ENCODE measurements at regions not wholly inside any gene's neighbourhood (a gene's known extent, or its start where the extent isn't known, plus 50 kb on each side); places are given as distances from the start of the nearest gene placed in this dataset.
"Not testable (repeated sequence)": the region's sequence is repeated elsewhere in the genome, so short reads cannot be mapped to it uniquely, and the experiment has no call there.

DNA sequence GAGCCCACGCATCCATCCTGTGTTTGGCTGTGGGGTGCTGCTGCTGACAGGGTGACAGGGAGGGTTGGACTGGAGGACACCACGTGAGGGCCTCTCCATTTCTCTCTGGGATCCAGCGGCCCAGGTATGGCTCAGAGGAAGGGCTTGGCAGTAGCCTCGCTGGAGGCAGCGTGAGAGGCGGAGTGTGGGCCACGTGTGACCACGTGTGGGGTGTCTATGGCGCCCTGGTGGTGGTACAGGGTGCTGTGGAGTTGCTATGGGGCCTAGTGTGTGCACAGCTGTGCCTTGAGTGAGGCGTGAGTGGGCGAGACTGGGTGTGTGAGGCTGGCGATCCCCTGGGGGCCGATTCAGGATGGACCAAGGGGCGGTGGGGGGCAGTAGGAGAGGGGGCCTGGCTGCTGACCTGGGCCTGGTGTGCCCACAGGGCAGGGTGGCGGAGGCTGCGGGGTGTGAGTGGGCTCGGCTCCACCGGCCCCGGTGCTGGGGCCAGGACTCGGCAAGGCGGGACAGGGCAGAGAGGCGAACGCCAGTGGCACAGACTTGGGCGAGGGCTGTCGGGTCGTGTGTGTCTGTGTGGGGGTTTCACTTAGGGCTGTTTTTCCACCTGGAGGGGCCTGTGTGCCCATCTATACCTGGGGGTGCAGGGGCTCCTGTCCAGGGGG, 72.7 kb downstream of the TMEM121 start:
- ATAC-seq; intact Hi-C loops (cut with DNase I); DNase-seq (ENCODE audit: missing footprints): not testable (repeated sequence)

DNA sequence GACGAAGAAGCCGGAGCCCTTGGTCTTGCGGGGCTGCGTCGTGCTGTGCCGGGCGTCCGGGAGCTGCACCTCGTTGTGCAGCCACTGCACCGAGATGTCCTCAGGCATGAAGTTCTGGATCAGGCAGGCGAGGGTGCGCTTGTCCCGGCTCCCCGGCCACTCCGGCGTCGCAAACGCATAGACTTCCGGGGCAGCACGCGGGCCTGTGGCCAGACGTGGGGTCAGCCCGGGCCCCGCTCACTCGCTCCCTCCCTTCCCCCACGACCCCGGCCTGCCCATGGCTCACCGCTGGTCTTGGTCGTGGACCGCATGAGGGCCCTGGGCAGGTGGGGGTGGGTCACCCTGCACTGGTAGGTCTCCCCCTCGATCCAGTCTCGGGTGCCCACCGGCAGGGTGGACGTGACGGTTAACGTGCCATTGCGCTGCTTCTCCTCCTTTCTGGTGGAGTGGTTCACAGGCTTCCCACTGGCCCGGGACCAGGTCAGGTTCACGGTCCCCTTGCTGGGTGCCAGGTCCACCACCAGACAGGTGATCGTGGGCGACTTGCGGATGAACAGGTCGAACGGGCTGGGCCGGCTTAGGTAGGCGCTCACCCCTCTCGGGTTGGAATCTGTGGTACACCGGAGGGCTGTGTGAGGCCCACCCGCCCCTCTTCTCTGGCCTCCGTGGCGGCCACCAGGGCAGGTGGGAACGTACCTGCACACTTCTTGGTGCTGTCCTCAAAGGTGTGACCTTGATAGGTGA, 74.0 kb downstream of the TMEM121 start:
- intact Hi-C loops (cut with DNase I); ATAC-seq; DNase-seq (ENCODE audit: missing footprints): not testable (repeated sequence)

DNA sequence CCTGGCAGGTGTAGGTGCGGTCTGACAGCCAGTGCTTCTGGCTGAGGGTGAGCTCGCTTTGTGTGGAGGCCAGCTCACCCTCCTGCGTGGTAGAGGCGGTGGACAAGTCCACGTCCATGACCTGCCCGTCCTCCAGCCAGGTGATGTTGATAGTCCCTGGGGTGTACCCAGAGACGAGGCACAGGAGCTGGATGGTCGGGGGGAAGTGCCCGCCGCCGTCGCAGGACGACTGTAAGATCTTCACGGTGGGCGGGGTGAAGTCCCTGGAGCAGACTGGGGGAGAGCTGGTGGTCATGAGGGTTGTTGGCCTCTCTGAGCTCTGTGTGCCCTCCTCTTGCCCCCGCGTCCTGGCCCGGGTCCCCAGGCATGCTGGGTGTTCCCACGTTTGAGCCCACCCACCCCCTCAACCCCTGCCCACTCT, 74.6 kb downstream of the TMEM121 start:
- intact Hi-C loops (cut with DNase I): no loop called here
- ATAC-seq: no peak
- peak; percentile 66 for DNase-seq (ENCODE audit: missing footprints)

- DNase-seq (ENCODE audit: missing footprints): peak; percentile 57
- ATAC-seq: no peak
- intact Hi-C loops (cut with DNase I): no loop called here
These were observed 75.2 kb downstream of the TMEM121 start for GRCh38 chr14:105601360-105602242.

- intact Hi-C loops (cut with DNase I): no loop called here
- no peak for DNase-seq (ENCODE audit: missing footprints)
- no peak for ATAC-seq
These were observed 75.9 kb downstream of the TMEM121 start for GRCh38 chr14:105602243-105602750.

GRCh38 chr14:105602799-105603793, 76.7 kb downstream of the TMEM121 start:
- intact Hi-C loops (cut with DNase I): no loop called here
- ATAC-seq: no peak
- DNase-seq (ENCODE audit: missing footprints): peak; percentile 71

DNA sequence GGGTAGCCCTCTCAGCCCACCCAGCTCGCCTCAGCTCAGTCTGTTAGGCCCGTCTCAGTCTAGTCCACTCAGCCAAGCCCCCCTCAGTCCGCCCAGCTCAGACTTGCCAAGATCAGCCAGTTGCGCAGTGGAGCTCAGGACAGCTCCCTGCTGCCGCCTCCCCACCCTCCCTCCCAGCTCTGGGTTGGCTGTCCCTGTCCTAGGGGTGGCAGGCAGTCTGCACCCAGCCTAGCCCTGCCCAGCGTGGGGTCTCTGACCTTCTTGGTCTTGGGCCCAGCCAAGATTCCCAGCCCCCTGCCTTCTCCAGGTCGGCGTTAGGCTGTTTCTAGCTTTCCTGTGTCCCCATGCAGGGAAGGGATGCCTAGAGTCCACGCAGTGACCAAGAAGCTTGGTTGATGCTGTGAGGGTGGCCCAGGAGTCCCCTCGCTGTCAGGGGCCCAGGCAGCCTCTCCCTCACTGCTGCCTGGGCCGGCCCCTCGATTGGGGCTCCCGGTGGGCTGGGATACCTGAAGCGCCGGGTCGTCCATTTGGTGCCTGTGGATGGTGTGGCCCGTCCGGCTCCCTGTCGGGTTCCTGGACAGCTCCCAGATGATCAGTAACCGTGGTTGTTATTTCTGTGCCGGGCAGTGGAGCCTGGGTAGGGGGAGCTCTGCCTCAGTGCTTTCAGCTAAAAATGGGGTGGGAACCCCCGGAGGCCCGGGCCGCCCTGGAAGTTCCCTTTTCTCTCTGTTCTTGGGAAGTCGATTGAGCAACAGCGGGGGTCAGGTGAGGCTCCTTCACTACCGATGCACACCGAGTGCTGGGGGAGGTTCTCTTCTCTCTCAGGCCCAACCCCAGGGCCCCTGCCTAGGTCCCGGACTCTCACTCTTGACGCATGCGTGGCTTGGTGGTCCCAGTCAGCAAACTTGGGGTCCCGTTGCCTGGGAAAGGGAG, 78.4 kb downstream of the TMEM121 start:
- intact Hi-C loops (cut with DNase I); ATAC-seq: not testable (repeated sequence)
- peak; percentile 57 for DNase-seq (ENCODE audit: missing footprints)

DNA sequence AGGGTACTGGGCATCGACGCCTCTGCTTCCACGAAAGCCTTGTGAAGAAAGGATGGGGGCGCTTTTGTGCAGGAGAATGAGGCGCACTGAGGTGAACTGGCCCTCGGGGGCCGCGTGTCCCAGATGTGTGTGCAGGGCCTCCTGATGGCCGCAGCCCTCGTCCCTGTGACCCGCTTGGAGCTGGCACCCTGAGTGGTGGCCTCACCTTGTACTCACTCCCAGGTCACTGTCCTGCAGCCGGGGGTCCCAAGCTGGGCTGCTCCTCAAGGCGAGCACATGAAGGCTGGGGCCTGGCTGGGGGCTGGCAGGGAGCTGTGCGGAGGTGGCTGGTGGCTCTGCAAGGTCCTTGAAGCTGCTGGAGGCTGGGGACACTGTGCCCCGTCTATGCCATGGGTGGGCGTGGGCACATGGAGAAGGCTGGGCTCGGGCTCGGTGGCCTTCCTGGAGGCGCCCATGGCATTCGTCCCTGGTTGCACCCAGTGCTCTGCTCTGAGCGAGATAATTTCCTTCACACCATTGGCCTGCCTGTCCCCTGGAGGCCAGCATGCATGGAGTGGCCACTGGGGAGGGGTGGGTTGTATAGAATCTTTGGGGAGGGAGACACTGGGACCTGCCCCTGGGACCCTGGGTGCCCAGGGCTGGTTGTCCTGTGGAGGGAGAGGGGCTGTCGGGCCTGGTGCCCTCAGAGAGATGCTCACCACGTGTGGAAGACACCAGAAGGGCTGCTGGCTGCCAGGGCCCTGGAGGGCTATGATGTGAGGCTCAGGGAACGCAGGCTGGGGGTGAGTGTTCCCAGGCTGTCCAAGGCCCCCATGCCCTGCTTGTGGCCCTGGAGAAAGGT, 79.3 kb downstream of the TMEM121 start:
- ATAC-seq (no peak), DNase-seq (ENCODE audit: missing footprints) (peak; percentile 34)
- intact Hi-C loops (cut with DNase I): no loop called here

DNA sequence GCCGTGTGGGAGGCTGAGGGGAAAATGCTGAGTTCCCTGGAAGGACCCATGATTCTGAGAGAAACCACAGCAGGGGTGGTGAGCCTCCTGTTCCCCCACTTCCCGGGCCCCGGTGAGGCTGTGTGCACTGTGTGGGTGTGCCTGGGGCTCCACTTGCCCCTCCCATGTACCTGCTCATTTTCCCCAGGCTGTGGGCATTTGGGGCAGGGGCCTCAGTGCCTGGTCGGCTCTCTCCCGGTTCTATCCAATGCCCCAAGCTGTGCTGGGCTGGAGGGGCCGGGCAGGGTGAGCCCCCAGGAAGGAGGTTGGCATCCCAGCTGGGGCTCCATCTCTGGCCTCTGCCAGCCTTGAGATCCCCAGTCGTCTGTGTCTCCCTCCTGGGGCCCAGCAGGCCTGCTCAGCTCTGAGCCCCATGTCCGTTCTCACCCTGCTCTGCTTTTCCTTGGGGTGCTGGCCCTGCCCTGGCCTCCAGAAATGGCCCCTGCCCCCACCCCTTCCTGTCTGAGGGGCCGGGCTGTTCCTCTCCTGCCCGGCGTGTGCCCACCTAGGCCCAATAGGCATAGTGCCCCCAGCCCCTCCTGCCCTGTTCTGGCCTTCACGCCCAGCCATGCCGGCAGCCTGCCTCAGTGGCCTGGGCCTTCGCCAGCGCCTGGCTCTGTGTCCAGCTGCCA, 80.1 kb downstream of the TMEM121 start:
- intact Hi-C loops (cut with DNase I); DNase-seq (ENCODE audit: missing footprints); ATAC-seq: not testable (repeated sequence)

GRCh38 chr14:105607025-105607424, 80.6 kb downstream of the TMEM121 start:
- intact Hi-C loops (cut with DNase I); ATAC-seq: not testable (repeated sequence)
- peak; percentile 72 for DNase-seq (ENCODE audit: missing footprints)

- ATAC-seq; intact Hi-C loops (cut with DNase I); DNase-seq (ENCODE audit: missing footprints): not testable (repeated sequence)
These were observed 88.6 kb downstream of the TMEM121 start for GRCh38 chr14:105614987-105615386.

DNA sequence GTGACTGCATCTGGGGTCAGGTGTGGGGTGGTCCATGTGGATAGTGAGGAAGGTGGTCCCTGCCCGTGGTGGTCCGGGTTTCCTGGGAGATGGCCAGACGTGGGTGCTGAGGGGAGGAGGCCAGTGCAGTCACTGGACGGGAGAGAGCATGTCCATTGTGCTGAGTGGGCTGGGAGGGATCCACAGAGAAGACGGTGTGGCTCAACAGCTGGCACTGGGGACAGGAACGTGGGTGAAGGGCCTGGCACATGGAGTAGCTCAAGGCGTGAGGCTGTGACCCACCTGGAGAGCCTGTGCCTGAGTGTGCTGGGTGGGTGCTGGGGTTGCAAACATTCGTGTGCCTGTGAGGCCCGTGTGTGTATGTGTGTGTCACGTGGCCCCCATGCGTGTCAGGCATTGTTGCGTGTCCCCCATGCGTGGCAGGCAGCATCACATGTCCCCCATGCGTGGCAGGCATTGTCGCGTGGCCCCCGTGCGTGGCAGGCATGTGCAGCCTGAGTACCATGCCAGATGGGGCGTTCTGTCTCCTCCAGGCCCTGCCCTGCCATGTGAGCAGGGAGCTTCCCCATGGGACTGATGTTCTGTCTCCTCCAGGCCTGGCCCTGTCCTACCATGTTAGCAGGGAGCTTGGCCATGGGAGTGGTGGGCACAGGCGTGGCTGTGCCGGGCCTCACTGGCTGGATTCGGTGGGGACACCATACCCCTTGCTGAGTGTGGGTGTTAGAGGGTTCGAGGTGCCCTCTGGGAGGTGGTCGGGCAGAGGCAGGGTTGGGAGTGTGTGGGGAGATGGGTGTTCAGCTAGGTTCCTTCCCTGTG, 89.8 kb downstream of the TMEM121 start:
- intact Hi-C loops (cut with DNase I): not testable (repeated sequence)
- peak; percentile 67 for DNase-seq (ENCODE audit: missing footprints)

GRCh38 chr14:105616802-105617192, 90.4 kb downstream of the TMEM121 start:
- DNase-seq (ENCODE audit: missing footprints) (peak; percentile 61), ATAC-seq (peak; percentile 50)
- intact Hi-C loops (cut with DNase I): no loop called here

More for the DNA sequence above, 89.8 kb downstream of the TMEM121 start:
- ATAC-seq: peak; percentile 42

DNA sequence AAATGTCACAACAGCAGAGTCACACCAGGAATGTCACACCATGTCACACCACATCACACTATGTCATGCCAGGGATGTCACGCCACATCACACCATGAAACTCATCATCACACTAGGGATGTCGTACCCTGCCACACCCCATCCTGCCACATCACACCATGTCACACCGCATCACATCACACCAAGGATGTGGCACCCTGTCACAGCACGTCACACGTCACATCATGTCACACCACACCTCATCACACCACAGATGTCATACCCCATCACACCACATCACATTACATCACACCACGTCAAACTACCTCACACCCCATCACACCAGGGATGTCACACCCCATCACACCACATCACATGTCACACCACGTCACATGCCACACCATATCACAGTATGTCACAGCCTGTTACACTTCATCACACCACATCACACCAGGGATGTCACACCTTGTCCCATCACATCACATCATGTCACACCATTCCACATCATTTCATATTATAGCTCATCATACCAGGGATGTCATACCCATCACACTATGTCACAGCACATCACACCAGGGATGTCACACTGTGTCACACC, 90.9 kb downstream of the TMEM121 start:
- ATAC-seq (peak; percentile 19), DNase-seq (ENCODE audit: missing footprints) (no peak)
- intact Hi-C loops (cut with DNase I): no loop called here

All from Right ventricle myocardium inferior (tissue), 1 donor.